K562 (cell line): ENCODE measurements at regions not wholly inside any gene's neighbourhood (a gene's known extent, or its start where the extent isn't known, plus 50 kb on each side); places are given as distances from the start of the nearest gene placed in this dataset.

Source experiments
- ATAC-seq: fragments of 200-7000 bp; cut with Tn5 transposase; 3 replicates; pipeline ENCODE4 v1.9.1; 2020; ENCODE audit warnings: moderate library complexity
- BruUV-seq: library from RNA; stranded (reverse); fragments of 400-500 nt; replicated peaks from 2 replicates; lab custom pipeline; 2021; lab: Mats Ljungman, UMichigan
- CTCF ChIA-PET: fragments of 300-600 bp; formaldehyde crosslinking; extraction: SDS; loops from one replicate; lab custom pipeline; 2021; ENCODE audit warnings: low intra/inter-chr PET ratio; lab: Yijun Ruan, JAX
- POLR2A ChIA-PET: fragments of 300-600, 350-650 bp; sonication (Branson Sonifier 250); formaldehyde crosslinking; extraction: SDS; loops from one replicate; lab custom pipeline; 2021; ENCODE audit warnings: antibody characterized with exemption, inconsistent platforms; lab: Yijun Ruan, JAX
- DNase-seq, 4 experiments: peaks; one replicate each; pipeline versions ENCODE4 v3.0.0 to v3.0.0-alpha.2; 2011 to 2018; ENCODE audit warnings: low spot score in 3 of 4, mixed read lengths in 3 of 4; ENCODE audit errors: extremely low read depth in 1 of 4
- FAIRE-seq: peaks from 2 replicates; lab custom pipeline; 2011; peaks lifted over from hg19 to GRCh38; lab: Jason Lieb, UNC
- H2AFZ ChIP-seq: 2 replicates; pipeline ENCODE4 v1.6.0; 2011; ENCODE audit warnings: low read depth, low read length, control low read depth, inconsistent platforms
- H3K27ac ChIP-seq: fragments of 200-600 bp; 3 replicates; pipeline ENCODE4 v1.8.0; 2011; ENCODE audit warnings: low read depth, mild to moderate bottlenecking, control low read depth, inconsistent platforms, low read length, moderate library complexity, mixed read lengths; ENCODE audit errors: extremely low read depth
- H3K27me3 ChIP-seq, 2 experiments: fragments of 300-600 bp in 1 of 2; 2 replicates in 1 of 2; 3 replicates in 1 of 2; pipeline versions ENCODE4 v1.6.0 to v1.8.0; 2011; ENCODE audit warnings: inconsistent platforms in 2 of 2, low read length in 2 of 2, mild to moderate bottlenecking in 1 of 2, mixed read lengths in 1 of 2, moderate library complexity in 1 of 2; ENCODE audit not compliant: control insufficient read depth in 2 of 2, insufficient read depth in 2 of 2
- H3K36me3 ChIP-seq: fragments of 300-600 bp; 3 replicates; pipeline ENCODE4 v1.8.0; 2011; ENCODE audit warnings: mild to moderate bottlenecking, low read length, inconsistent platforms; ENCODE audit not compliant: control insufficient read depth, insufficient read depth
- H3K4me1 ChIP-seq, 2 experiments: fragments of 200-600 bp in 1 of 2; replicated peaks in 1 of 2; 2 replicates in 1 of 2; 3 replicates in 1 of 2; pipeline versions ENCODE4 v1.5.1 to v1.8.0; 2011; ENCODE audit warnings: inconsistent platforms in 2 of 2, low read length in 2 of 2, mild to moderate bottlenecking in 1 of 2, mixed read lengths in 1 of 2, moderate library complexity in 1 of 2; ENCODE audit not compliant: control insufficient read depth in 2 of 2, insufficient read depth in 2 of 2
- H3K4me2 ChIP-seq: 2 replicates; pipeline ENCODE4 v1.6.1; 2011; ENCODE audit warnings: low read length, control low read depth, inconsistent platforms, mixed read lengths; ENCODE audit not compliant: insufficient read depth
- H3K4me3 ChIP-seq: fragments of 200-600 bp; sonication (generic), shearing (Covaris generic); 2 replicates; pipeline ENCODE4 v1.5.1; 2016; ENCODE audit warnings: control low read depth, inconsistent platforms
- H3K79me2 ChIP-seq: fragments of 200-600 bp; 3 replicates; pipeline ENCODE4 v1.8.0; 2011; ENCODE audit warnings: low read length, inconsistent platforms; ENCODE audit not compliant: control insufficient read depth, insufficient read depth
- H3K9ac ChIP-seq, 2 experiments: 2 replicates each; pipeline versions ENCODE4 v1.6.0 to v1.6.1; 2011; ENCODE audit warnings: low read depth in 2 of 2, low read length in 2 of 2, control low read depth in 1 of 2, inconsistent platforms in 1 of 2, mild to moderate bottlenecking in 1 of 2, mixed read lengths in 1 of 2; ENCODE audit not compliant: insufficient read depth in 1 of 2
- H3K9me1 ChIP-seq: one replicate; pipeline ENCODE4 v1.6.0; 2011; ENCODE audit warnings: inconsistent platforms, mild to moderate bottlenecking, low read length, moderate library complexity; ENCODE audit not compliant: control insufficient read depth, insufficient read depth
- H3K9me3 ChIP-seq: replicated peaks from 2 replicates; pipeline ENCODE4 v1.5.1; 2011; ENCODE audit warnings: low read depth, low read length, inconsistent platforms; ENCODE audit not compliant: control insufficient read depth, insufficient read depth
- H4K20me1 ChIP-seq: replicated peaks from 2 replicates; pipeline ENCODE4 v1.6.1; 2011; ENCODE audit warnings: low read length, inconsistent platforms, mixed read lengths; ENCODE audit not compliant: control insufficient read depth, insufficient read depth
- BDP1 ChIP-seq: IDR thresholded peaks from 3 replicates; pipeline ENCODE4 v1.6.1; 2011; ENCODE audit not compliant: insufficient read length, insufficient read depth
- CBX3 ChIP-seq, 2 experiments: IDR thresholded peaks; 1 replicate in 1 of 2; 2 replicates in 1 of 2; pipeline ENCODE4 v1.6.1; 2012; ENCODE audit warnings: inconsistent platforms in 2 of 2, low read length in 2 of 2, borderline replicate concordance in 1 of 2, control low read depth in 1 of 2
- CEBPG ChIP-seq, 3 experiments: fragments of 200-800 bp in 1 of 3; sonication (Bioruptor generic) in 1 of 3; sonication (generic) in 1 of 3; formaldehyde crosslinking in 1 of 3; IDR thresholded peaks in 2 of 3; conservative IDR thresholded peaks in 1 of 3; 2 replicates each; pipeline versions ENCODE4 v1.6.1 to v1.8.0; 2016 to 2022; ENCODE audit warnings: missing compliant biosample characterization in 2 of 3, missing genetic modification characterization in 2 of 3, mild to moderate bottlenecking in 1 of 3, missing genetic modification reagents in 1 of 3
- CREM ChIP-seq: IDR thresholded peaks from 2 replicates; pipeline ENCODE4 v1.6.1; 2014; ENCODE audit warnings: antibody characterized with exemption, low read depth
- DMBX1 ChIP-seq: fragments of 250-450 bp; sonication (Bioruptor Pico); IDR thresholded peaks from 2 replicates; pipeline ENCODE4 v1.8.0; 2022; ENCODE audit warnings: inconsistent platforms, mild to moderate bottlenecking, moderate library complexity, borderline replicate concordance
- ETV1 ChIP-seq: fragments of 450-650 bp; conservative IDR thresholded peaks from 2 replicates; pipeline ENCODE4 v1.6.1; 2016; ENCODE audit warnings: missing genetic modification characterization, control low read depth, low read depth, missing compliant biosample characterization
- KLF1 ChIP-seq: fragments of 450-650 bp; IDR thresholded peaks from 2 replicates; pipeline ENCODE4 v1.6.1; 2016; ENCODE audit warnings: missing genetic modification characterization, missing compliant biosample characterization
- MIER1 ChIP-seq: fragments of 450-650 bp; IDR thresholded peaks from 2 replicates; pipeline ENCODE4 v1.6.1; 2016; ENCODE audit warnings: antibody characterized with exemption, mild to moderate bottlenecking, low read depth
- PCBP2 ChIP-seq: fragments of 200-400 bp; formaldehyde crosslinking; IDR thresholded peaks from 2 replicates; pipeline ENCODE4 v1.6.1; 2018; ENCODE audit warnings: low read length, low read depth, mild to moderate bottlenecking, moderate library complexity; ENCODE audit not compliant: poor library complexity, severe bottlenecking
- POLR2H ChIP-seq: IDR thresholded peaks from 2 replicates; pipeline ENCODE4 v1.6.1; 2016; ENCODE audit warnings: missing genetic modification characterization, low read depth, mild to moderate bottlenecking, control low read depth, missing compliant biosample characterization, moderate library complexity
- ZNF184 ChIP-seq: sonication (generic); formaldehyde crosslinking; IDR thresholded peaks from 2 replicates; pipeline ENCODE4 v1.5.0; 2020; ENCODE audit warnings: missing genetic modification reagents
- ZNF707 ChIP-seq: fragments of 250-450 bp; sonication (Bioruptor Pico); conservative IDR thresholded peaks from 2 replicates; pipeline ENCODE4 v1.8.0; 2022; ENCODE audit warnings: inconsistent platforms, mild to moderate bottlenecking, moderate library complexity
- WGBS: fragments of 100-300 bp; shearing (Covaris generic); methylation state at CpG from one replicate; pipeline ENCODE4 v1.1.6; 2016; ENCODE audit warnings: low coverage, mixed read lengths; ENCODE audit not compliant: insufficient coverage; ENCODE audit errors: missing lambda C conversion rate; 5-methylcytosine and 5-hydroxymethylcytosine counted together
- in situ Hi-C: fragments of 300-500 bp; cut with MboI; formaldehyde crosslinking; loops from 4 replicates; pipeline ENCODE4 v1.15.0; 2018; ENCODE audit warnings: inconsistent platforms, mixed read lengths
- intact Hi-C: fragments of 100-400 bp; cut with micrococcal nuclease; formaldehyde crosslinking; loops from 2 replicates; pipeline ENCODE4 v1.14.2; 2022
- TF ChIP-seq, protein P1 (sequence below): fragments of 450-650 bp; formaldehyde crosslinking; IDR thresholded peaks from 2 replicates; pipeline ENCODE4 v1.4.0; 2020; ENCODE audit warnings: mild to moderate bottlenecking
- TF ChIP-seq, protein P2 (sequence below), 2 experiments: fragments of 250-450 bp in 1 of 2; fragments of 450-650 bp in 1 of 2; sonication (Bioruptor Pico) in 1 of 2; IDR thresholded peaks; 2 replicates each; pipeline versions ENCODE4 v1.6.1 to v1.8.0; 2016 to 2021; ENCODE audit warnings: mild to moderate bottlenecking in 2 of 2, moderate library complexity in 2 of 2, missing compliant biosample characterization in 1 of 2, missing genetic modification characterization in 1 of 2

GRCh38 chr5:4859500-4860235 lies 280.5 kb upstream of the ADAMTS16 start:
- H3K79me2 ChIP-seq, result no peaks in the 10 kb centered on the region
- no peak overlapping the region for H3K27ac ChIP-seq
- FAIRE-seq, result no peak
- WGBS, result 4% methylated on average over 2 of the region's 2 CpGs
- H2AFZ ChIP-seq, result no peak overlapping the region
- in situ Hi-C loops, result no loop called here
- no peak for DNase-seq
- intact Hi-C loops, result no loop called here
- H4K20me1 ChIP-seq, result no peaks in the 10 kb centered on the region
- no peaks in the 10 kb centered on the region for H3K9me1 ChIP-seq
- no peak for ATAC-seq
- ChIA-PET CTCF (no interaction called here), POLR2A (no interaction called here)
- no peaks in the 10 kb centered on the region for H3K4me1 ChIP-seq
- no peaks in the 10 kb centered on the region for H3K9me3 ChIP-seq
- H3K4me3 ChIP-seq, result no peak overlapping the region
- no TSS peak for BruUV-seq
- TF ChIP-seq DMBX1 (CRISPR knock-in tag), result no peak
- no peak for TF ChIP-seq CEBPG (CRISPR knock-in tag; IDR thresholded peaks at IDR 0.05)
- TF ChIP-seq CEBPG (tag; conservative IDR thresholded peaks at IDR 0.05 in 1 of 2, IDR thresholded peaks at IDR 0.05 in 1 of 2), result 0 out of 4 replicates have a peak, but pooled peaks of 1 of the 2 experiments have one; percentile 26
- H3K36me3 ChIP-seq, result no peaks in the 10 kb centered on the region
- H3K27me3 ChIP-seq, result no peaks in the 10 kb centered on the region
- no peak overlapping the region for H3K4me2 ChIP-seq
- H3K9ac ChIP-seq, result no peak overlapping the region

- POLR2A ChIA-PET, result no interaction called here
- FAIRE-seq, result no peak
- H3K79me2 ChIP-seq, result no peaks in the 10 kb centered on the region
- no peak overlapping the region for H3K27ac ChIP-seq
- no peak overlapping the region for H3K4me2 ChIP-seq
- H2AFZ ChIP-seq, result no peak overlapping the region
- no peaks in the 10 kb centered on the region for H3K4me1 ChIP-seq
- intact Hi-C loops (no loop called here), in situ Hi-C loops (no loop called here)
- BruUV-seq, result no TSS peak
- H3K9me3 ChIP-seq, result no peaks in the 10 kb centered on the region
- WGBS, result 0% methylated on average over 5 of the region's 5 CpGs
- H3K4me3 ChIP-seq, result no peak overlapping the region
- H3K27me3 ChIP-seq, result no peaks in the 10 kb centered on the region
- no peak overlapping the region for H3K9ac ChIP-seq
- H3K9me1 ChIP-seq, result no peaks in the 10 kb centered on the region
- DNase-seq, result no peak
- no peaks in the 10 kb centered on the region for H4K20me1 ChIP-seq
- no peaks in the 10 kb centered on the region for H3K36me3 ChIP-seq
- ATAC-seq, result no peak
- CTCF ChIA-PET, result no interaction called here
- TF ChIP-seq ZNF707 (CRISPR knock-in tag) (no peak), CBX3 (IDR thresholded peaks at IDR 0.05; ENCODE audit: borderline replicate concordance in 1 of 2, low read length in 2 of 2) (no peak), ZNF184 (CRISPR knock-in tag) (no peak), PCBP2 (no peak), ETV1 (no peak), MIER1 (no peak), KLF1 (tag) (no peak), POLR2H (tag) (no peak), CREM (no peak), BDP1 (no peak)
- TF ChIP-seq, protein P1, sequence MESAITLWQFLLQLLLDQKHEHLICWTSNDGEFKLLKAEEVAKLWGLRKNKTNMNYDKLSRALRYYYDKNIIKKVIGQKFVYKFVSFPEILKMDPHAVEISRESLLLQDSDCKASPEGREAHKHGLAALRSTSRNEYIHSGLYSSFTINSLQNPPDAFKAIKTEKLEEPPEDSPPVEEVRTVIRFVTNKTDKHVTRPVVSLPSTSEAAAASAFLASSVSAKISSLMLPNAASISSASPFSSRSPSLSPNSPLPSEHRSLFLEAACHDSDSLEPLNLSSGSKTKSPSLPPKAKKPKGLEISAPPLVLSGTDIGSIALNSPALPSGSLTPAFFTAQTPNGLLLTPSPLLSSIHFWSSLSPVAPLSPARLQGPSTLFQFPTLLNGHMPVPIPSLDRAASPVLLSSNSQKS, result no peak
- TF ChIP-seq, protein P2, sequence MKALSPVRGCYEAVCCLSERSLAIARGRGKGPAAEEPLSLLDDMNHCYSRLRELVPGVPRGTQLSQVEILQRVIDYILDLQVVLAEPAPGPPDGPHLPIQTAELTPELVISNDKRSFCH (CRISPR knock-in tag; IDR thresholded peaks at IDR 0.05), result no peak
- TF ChIP-seq, protein P2 (tag; IDR thresholded peaks at IDR 0.05), result no peak
Measured at GRCh38 chr5:4860631-4861030, 279.5 kb upstream of the ADAMTS16 start.
